ENCODE measurements at regions not wholly inside any gene's neighbourhood (a gene's known extent, or its start where the extent isn't known, plus 50 kb on each side); places are given as distances from the start of the nearest gene placed in this dataset.

- Histone ChIP-seq H3K9me3 (peaks cover 0 to 8% (median 0%) of the 10 kb centered on the region in 11 donors), H3K27me3 (no peaks in the 10 kb centered on the region), H3K4me1 (no peaks in the 10 kb centered on the region), H3K4me3 (no peak overlapping the region), H3K36me3 (no peaks in the 10 kb centered on the region), H3K27ac (no peak overlapping the region)
- ATAC-seq = no peak
- intact Hi-C loops (cut with DNase I) = no loop called here
- no peak for TF ChIP-seq CTCF (IDR thresholded peaks at IDR 0.05)
- no peak for DNase-seq
- 70% methylated on average over 3 of the region's 3 CpGs for WGBS, 2 donors
These were observed 78.4 kb upstream of the TSPAN8 start for GRCh38 chr12:71236133-71236660.

- no peak overlapping the region for H3K27ac ChIP-seq
- H3K4me1 ChIP-seq = no peaks in the 10 kb centered on the region
- ATAC-seq (no peak), DNase-seq (no peak)
- H3K36me3 ChIP-seq = no peaks in the 10 kb centered on the region
- TF ChIP-seq CTCF (IDR thresholded peaks at IDR 0.05) = no peak
- intact Hi-C loops (cut with DNase I) = no loop called here
- H3K4me3 ChIP-seq = no peak overlapping the region
- H3K9me3 ChIP-seq = peaks cover 0 to 8% (median 0%) of the 10 kb centered on the region in 11 donors
- WGBS, 2 donors = 78 to 86% methylated on average over 2 of the region's 2 CpGs
- no peaks in the 10 kb centered on the region for H3K27me3 ChIP-seq
These were observed 75.3 kb upstream of the TSPAN8 start for GRCh38 chr12:71233083-71233482.

GRCh38 chr12:71230542-71230941 is 72.7 kb upstream of the TSPAN8 start:
- intact Hi-C loops (cut with DNase I) = no loop called here
- Histone ChIP-seq H3K9me3 (peaks cover 0 to 8% (median 0%) of the 10 kb centered on the region in 11 donors), H3K27ac (no peak overlapping the region), H3K27me3 (no peaks in the 10 kb centered on the region), H3K36me3 (no peaks in the 10 kb centered on the region), H3K4me3 (no peak overlapping the region), H3K4me1 (no peaks in the 10 kb centered on the region)
- ATAC-seq (no peak), DNase-seq (no peak)
- no peak for TF ChIP-seq CTCF (IDR thresholded peaks at IDR 0.05)

GRCh38 chr12:71223139-71223538 is 65.3 kb upstream of the TSPAN8 start:
- ATAC-seq (no peak), DNase-seq (no peak)
- Histone ChIP-seq H3K27me3 (peaks cover 0 to 5% (median 0%) of the 10 kb centered on the region in 7 donors), H3K4me1 (peaks cover 0 to 4% (median 0%) of the 10 kb centered on the region in 9 donors), H3K9me3 (no peaks in the 10 kb centered on the region), H3K4me3 (no peak overlapping the region), H3K36me3 (no peaks in the 10 kb centered on the region), H3K27ac (no peak overlapping the region)
- TF ChIP-seq CTCF (IDR thresholded peaks at IDR 0.05) = no peak
- intact Hi-C loops (cut with DNase I) = no loop called here
